ENCODE measurements at regions not wholly inside any gene's neighbourhood (a gene's known extent, or its start where the extent isn't known, plus 50 kb on each side); places are given as distances from the start of the nearest gene placed in this dataset.

GRCh38 chr5:167678481-167678880, 613.0 kb upstream of the WWC1 start:
- DNase-seq, result no peak

- DNase-seq, result no peak
Measured at GRCh38 chr5:167684251-167684650, 607.2 kb upstream of the WWC1 start.

- no peak for DNase-seq
Measured at GRCh38 chr5:167688341-167689130, 602.9 kb upstream of the WWC1 start.

- DNase-seq, result no peak
Measured at GRCh38 chr5:167694325-167695147, 596.9 kb upstream of the WWC1 start.

DNA sequence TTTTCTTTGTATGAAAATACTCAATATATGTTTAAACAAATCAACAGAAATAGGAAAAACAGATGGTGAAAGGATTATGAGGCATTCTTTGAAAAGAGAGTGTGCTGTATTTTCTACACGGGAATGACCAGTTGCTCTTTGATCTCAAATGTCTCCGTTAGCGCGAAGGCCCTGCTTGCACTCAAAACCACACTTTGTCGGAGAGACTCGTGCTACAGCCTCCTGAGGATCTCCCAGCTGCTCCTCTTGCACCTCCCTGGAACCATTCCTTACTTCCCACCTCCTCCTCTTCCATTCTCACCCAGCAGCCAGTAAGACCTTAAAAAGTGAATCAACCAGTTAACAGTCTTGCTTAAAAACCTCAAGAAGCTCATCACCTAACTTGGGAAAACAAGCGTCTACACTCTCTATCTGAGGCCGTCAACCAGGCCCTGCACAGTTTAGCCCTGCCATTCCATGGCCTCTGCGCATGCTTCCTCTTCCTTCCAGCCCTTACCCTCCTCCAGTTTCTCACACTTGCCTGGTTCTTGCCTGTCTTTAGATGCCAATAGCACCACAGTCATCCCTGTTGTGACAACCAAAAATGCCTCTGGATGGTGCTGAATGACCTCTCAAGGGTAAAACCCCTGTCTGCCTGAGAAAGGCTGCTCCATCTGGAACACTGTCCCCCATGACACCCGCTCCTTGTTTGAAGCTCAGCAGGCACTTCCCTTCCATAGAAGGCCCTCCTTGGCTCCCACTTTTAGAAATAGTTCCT, 594.7 kb upstream of the WWC1 start:
- DNase-seq, result no peak

DNA sequence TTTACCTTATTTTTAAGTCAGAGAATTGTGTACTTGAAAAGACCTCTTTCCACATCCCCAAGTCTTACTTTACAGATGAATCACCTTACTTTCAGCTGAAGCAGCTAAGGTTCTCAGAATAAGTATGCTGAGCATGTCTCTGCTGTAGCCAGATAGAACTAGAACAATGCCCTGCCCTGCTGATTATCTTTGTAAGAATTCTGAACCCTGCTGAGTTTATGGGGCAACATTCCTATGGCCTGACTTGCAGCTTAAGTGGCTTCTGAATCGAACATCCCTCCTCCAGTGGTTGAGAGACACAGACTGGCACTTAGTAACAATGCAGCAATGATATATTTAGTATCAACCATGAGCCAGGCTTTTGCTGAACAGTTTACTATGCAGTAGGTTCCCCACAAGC, 592.0 kb upstream of the WWC1 start:
- peak; percentile 38 for DNase-seq

GRCh38 chr5:167701051-167701450, 590.4 kb upstream of the WWC1 start:
- DNase-seq, result peak; percentile 36

DNA sequence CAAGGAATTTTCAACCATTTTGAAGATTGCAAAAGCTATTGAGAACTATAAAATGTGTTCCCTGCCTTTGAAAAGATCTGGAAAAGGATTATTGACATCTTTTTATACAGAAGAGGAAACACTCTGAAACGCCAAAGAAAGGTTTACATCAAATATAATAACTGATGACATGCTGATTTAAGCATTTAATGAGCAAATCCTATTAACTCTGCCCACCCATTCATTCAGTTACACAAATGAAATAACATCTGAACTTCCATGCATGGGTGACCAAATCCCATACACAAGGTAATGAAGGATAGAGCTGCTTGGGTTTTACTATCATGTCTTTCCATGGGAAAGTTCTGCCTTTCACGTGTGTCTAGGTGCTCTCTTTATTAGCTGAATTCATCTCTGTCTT, 589.4 kb upstream of the WWC1 start:
- no peak for DNase-seq

DNA sequence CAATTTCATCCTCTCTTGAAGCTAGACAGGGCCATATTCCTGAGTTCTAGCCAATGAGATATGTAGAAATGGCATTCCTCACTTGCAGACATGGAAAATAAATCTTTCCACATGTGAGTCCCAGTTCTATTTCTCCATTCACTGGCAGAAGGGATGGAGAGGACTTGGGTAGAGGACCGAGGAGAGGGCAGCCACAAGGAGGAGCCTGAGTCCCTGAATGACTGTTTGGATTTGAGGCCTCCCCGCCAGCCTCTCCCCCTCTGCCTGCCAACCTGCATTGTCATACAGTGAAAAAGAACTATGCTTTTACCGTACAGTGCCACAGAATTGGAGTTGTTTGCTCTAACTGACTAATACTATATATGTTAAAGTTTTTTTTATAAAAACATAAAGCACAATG, 583.0 kb upstream of the WWC1 start:
- no peak for DNase-seq

DNA sequence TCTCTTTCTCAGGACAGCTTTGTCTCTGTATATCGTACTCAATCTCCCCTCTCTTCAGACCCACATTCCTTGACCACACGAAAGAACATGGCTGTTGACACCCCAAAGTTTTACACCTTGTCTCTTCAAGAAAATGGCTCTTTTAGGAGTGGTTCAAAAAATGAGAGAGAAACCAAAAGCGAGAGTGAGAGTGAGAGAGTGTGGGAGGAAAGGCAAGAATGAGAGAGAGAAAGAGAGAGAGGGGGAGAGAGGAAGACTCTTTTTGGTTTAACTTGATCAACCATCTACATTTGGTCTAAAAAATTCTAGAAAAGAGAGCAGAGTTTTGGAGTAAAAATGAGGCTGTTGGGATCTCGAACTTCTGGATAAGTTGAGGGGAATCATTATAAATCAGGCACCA, 581.8 kb upstream of the WWC1 start:
- no peak for DNase-seq

DNA sequence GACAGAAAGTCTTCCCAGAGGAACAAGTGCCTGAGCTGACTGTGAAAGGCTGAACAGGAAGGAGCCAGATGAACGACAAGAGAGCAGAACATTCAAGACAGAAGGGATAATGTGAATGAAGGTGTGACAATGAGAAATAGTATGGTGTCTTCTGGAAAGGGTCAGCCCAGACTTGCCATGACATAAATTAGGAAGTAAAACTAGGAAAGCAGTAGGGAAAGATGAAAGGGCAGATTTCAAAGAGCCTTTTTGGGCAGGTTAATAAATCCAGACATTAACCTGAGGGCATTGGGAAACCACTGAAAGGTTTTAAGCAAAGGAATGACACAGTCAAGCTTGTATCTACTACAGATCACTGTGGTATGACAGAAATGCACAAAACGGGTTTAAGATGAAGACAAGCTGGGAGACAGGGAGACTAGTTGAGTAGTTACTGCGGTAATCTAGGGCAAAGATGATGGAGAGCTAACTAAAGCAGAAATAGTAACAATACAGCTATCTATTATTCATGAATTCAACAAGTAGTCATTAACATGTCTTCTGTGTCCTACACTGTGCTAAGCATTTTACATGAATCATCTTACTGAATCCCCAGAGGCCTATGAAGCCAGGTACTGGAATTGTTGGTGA, 580.9 kb upstream of the WWC1 start:
- no peak for DNase-seq

- no peak for DNase-seq
Measured at GRCh38 chr5:167712986-167713585, 578.4 kb upstream of the WWC1 start.

- DNase-seq, result no peak
Measured at GRCh38 chr5:167713896-167714295, 577.5 kb upstream of the WWC1 start.

DNA sequence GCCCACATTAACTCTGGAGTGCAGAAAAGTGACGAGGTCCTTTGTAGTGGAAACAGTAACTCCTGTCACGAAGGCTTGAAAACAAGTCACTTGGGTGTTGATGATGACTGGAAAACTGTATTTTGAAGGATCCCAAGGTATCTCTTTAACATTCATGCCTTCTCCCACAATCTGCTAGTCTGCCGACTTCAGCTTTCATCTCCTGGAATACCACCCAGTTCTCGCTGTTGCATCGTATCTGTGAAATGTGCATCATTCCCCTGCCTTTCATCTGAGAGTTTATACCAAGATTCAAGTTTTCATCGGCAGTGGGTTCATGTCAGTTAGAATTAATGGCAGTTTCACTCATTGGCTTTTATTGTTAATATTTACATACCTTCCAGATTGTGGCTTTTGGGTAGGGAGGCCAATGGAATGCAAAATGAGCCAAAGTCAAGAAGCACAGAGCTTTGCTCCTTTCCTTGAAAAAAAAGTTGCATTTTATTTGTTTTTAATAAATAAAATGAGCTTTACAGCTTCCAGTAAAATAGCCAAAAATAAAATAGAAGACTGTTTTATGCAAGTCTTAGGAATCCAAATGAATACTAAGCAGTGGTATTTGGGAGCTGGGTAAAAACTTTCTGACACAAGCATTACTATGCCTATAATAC, 575.2 kb upstream of the WWC1 start:
- no peak for DNase-seq

DNA sequence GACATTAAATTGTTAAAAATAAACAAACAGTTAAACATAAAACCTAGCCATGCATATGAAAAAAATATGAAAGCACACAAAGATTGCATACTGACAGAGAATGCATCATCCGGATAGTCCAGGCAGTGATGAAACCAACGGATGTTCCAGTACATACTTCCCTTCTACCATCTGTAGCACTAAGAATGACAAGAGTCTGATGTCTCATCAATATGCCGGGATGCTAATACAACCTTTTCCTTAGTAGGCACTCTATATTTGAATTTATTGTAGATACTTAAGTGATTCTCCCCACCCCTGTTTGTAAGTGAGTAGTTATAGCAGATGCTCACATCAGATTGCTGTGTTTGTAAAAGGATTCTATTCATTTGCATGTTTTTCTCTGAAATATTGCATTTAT, 571.2 kb upstream of the WWC1 start:
- DNase-seq, result no peak

DNA sequence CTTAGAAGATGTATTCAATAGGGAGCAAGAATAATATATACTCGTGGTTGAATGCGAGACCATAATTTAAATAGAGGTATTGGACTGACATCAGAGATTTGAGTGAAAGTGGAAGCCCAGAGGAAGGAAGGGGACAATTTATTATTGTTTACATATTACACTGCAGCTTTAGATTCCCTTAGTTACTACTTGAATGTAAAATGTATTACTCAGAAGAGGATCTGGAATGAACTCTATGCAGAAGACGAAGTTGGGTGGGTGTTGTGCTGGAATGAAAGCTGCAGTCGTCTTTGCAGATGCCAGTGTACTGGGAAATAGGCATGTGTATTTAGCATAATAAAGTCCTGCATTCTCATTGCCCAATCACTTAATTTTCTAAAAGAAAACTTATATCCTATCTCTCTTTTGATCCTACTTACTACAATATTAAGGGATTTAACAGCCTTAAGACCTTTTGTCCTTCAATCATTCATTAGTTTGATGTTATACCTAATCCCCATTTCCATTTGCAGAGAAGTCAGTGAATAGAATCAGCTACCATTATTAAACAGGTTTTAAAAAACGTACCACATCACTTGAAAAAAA, 570.7 kb upstream of the WWC1 start:
- DNase-seq, result no peak

GRCh38 chr5:167721926-167722440, 569.5 kb upstream of the WWC1 start:
- no peak for DNase-seq

GRCh38 chr5:167723254-167723871, 568.1 kb upstream of the WWC1 start:
- peak; percentile 50 for DNase-seq

DNA sequence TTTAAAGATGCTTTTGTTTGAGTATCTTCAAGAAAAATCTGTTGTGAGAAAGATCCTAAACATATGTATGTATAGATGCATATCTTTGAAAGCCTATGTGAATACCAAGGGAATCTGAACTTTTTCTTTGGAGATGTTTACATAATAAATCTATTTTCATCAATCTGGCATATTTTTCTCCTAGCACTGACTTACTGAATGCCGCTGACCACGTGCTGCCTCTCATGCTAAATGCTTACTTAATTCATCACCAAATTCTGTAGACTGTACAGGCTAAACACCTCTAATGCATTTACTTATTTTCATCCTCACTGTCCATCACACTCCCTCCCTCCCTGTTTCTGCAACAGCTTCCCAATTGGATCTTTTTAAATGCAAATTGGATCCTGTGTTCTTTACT, 566.2 kb upstream of the WWC1 start:
- DNase-seq, result no peak

DNA sequence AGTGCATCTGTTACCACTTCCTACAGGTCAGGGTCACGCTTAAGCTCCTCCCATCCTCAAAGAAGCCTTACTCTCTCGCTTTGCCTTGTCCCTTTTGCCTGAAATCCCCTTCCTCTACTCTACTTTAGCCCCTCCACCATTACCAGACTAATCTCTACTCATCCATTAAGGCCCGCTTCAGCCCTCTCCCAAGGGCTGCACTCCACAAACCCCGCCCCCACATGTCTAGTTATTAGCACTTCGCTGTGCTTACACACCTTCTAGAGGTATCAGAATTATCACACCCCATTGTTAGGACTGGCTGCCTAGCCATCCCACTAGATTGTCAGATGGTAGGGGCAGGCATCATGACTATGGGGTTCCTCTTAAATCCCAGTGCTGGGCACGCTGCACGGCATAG, 565.7 kb upstream of the WWC1 start:
- no peak for DNase-seq

DNA sequence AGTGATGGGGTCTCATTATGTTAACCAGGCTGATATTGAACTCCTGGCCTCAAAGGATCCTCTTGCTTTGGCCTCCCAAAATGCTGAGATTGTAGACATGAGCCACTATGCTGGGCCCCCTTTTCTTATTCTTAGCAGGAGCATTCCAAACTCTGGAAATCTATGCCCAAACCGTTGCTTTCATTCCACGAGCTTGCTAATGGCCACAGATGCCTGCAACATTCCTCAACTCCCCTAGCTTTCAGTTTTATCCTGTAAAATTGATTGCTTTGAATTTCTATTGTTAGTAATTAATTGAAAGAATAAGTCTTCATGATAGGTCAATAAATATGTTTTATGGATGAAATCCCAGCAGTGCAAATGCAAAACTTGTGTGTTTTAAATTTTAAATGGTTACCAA, 564.8 kb upstream of the WWC1 start:
- DNase-seq, result no peak

All from NCI-H1048 (cell line).